RPMI7951 (cell line): ENCODE measurements at regions not wholly inside any gene's neighbourhood (a gene's known extent, or its start where the extent isn't known, plus 50 kb on each side); places are given as distances from the start of the nearest gene placed in this dataset.
"Not testable (repeated sequence)": the region's sequence is repeated elsewhere in the genome, so short reads cannot be mapped to it uniquely, and the experiment has no call there.

Source experiments
- DNase-seq: peaks from one replicate; pipeline ENCODE4 v3.0.0-alpha.2; 2012; ENCODE audit warnings: low read depth

DNA sequence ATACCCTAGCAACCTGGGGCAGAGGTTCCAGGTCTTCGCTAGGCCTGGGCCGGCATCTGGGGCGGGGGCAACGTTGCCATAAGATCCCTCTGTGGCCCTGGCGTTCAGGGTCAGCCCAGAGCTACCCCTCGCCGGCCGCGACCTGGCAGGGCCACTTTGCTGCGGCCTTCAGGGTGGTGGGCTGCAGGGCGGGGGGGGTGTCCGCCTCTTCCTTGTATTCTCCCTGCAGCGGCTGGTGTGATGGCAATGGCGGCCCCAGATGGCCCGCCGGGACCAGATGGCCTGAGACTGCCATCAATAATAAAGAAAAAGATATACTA, 539.2 kb upstream of the POT1 start:
- DNase-seq = no peak

GRCh38 chr7:125467996-125468854, 538.6 kb upstream of the POT1 start:
- no peak for DNase-seq

DNA sequence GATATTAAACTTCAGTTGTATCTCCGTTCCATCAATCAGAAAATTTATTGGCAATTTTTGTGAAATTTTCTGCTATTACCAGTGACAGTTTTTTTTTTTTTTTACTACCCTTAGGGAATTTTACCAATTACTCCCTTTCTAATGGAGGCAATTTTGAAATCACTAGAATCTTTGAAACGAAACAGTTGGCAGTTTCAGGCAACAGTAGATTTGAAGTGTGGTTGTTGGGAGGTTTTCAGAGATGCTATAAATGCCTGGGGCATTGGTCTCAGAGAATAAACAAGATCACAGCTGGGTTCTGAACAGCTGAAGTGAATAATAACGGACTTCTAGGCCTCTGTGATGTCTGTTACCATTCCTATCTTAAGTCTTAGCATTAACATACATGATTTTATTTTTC, 535.9 kb upstream of the POT1 start:
- no peak for DNase-seq

- no peak for DNase-seq
Observed at GRCh38 chr7:125462615-125463014, 533.0 kb upstream of the POT1 start.

DNA sequence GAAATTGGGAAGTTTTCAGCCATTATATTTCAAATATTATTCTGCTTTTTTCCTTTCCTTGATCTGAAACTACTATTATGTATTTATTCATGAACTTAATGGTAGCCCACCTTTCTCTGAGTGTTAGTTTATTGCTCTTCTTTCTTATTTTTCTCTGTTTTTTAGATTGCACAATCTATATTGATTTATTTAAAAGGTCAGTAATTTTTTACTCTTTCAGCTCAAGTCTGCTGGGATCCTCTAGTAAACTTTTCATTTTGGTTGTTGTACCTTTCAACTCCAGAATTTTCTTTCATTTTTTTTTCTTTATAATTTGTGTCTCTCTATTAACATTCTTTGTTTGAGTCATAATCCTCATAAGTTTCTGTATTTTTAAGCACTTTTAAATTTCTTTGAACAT, 529.4 kb upstream of the POT1 start:
- DNase-seq = no peak

DNA sequence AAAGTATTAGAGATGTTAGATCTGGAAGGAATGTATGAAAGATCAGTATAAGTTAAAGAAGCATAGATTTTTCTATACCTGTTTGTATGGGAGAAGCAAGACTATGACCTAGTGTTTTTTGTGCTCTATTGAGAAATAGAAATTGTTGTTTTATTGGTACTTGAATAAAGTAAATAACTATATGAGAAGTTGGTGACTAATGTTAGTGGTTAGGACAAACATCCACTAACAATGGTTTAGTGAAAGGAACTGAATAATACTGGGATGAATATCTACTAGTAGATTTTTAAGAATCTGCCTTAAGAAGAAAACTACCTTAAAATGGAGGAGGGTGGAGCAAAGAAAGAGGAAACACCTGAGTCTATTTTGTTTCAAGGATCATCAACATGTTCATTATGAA, 521.1 kb upstream of the POT1 start:
- no peak for DNase-seq

DNA sequence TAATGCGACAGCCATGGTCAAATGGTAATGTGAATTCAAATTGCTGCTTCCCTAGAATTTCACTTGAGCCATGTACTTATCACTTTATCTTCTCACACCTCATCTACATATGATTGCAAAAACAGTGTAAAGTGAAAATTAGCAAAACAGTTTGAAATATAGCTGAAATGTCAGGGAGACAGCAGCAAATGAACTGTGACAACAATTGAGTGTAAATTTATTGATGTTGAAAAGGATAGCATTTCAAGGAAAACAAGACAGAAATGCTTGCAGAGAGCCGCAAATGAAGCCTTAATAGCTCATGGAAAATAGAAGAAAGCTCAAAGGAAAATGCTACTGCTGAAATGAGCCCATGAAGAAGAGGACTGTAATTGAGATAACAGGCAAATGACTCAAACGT, 516.2 kb upstream of the POT1 start:
- DNase-seq = no peak

DNA sequence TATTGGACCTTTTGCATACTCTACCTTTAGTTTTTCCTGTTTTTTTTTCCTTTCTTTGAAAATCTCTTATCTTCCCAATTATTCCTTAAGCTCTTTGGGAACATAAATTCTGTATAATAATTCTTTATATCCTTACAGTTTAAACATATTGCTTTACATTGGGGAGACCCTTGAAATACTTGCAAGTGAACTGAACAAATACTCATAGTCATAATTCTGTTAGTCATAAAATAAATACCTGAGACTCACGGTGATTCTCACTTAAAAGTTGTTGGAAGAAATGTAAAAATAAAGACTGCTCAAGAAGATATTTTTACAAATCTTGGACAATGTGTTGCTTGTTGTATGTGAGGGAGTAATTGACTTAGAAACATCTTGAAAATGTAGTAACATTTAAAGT, 515.2 kb upstream of the POT1 start:
- no peak for DNase-seq

GRCh38 chr7:125436220-125436619, 506.6 kb upstream of the POT1 start:
- DNase-seq = no peak

DNA sequence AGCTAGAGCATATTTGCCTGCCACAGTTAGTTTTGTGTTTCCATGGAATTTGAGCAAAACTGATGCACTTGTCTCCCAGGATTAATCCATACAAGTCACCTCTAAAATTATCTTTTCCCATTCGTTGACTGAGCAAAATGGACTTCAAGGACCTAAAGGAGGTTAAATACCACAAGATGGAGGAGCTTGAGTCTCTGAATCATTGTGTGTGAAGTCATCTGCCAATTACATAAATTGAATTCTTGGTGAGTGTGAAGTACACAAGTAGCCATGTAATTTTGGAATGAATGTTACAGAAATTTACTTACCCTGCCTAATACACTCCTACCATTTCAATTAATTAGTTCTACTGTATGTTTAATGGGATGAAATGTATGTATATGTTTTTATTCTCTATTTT, 501.7 kb upstream of the POT1 start:
- DNase-seq = no peak

GRCh38 chr7:125430013-125430412, 500.4 kb upstream of the POT1 start:
- DNase-seq = no peak

DNA sequence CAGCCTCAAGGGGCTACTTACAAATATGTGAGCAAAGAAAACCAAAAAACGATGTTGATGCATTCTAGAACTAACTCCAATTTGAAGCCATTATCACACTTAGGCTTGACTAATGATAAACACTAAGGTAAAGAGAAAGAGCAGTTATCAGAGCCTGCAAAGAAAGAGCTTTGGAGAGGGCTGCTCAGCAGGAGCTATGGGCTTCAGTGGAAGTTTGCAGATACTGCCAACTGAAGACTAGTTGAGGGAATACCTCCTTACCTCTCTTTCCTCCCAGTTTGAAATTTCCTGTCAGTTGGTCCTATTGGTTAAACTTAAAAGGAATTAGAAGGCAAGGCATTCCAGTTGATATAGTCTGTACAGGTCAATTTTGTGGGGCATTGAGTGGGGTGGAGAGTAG, 498.1 kb upstream of the POT1 start:
- no peak for DNase-seq

- no peak for DNase-seq
Observed at GRCh38 chr7:125425506-125425905, 495.9 kb upstream of the POT1 start.

- DNase-seq = no peak
Observed at GRCh38 chr7:125424721-125425120, 495.1 kb upstream of the POT1 start.

- no peak for DNase-seq
Observed at GRCh38 chr7:125423458-125424155, 494.0 kb upstream of the POT1 start.

GRCh38 chr7:125421407-125421806, 491.8 kb upstream of the POT1 start:
- DNase-seq = not testable (repeated sequence)

- no peak for DNase-seq
Observed at GRCh38 chr7:125412890-125413665, 483.5 kb upstream of the POT1 start.

GRCh38 chr7:125409921-125410320, 480.3 kb upstream of the POT1 start:
- DNase-seq = no peak

GRCh38 chr7:125406111-125406510, 476.5 kb upstream of the POT1 start:
- no peak for DNase-seq

- DNase-seq = no peak
Observed at GRCh38 chr7:125399408-125399807, 469.8 kb upstream of the POT1 start.

GRCh38 chr7:125396466-125397151, 467.0 kb upstream of the POT1 start:
- DNase-seq = no peak

- no peak for DNase-seq
Observed at GRCh38 chr7:125391921-125392320, 462.3 kb upstream of the POT1 start.
